ENCODE measurements at regions not wholly inside any gene's neighbourhood (a gene's known extent, or its start where the extent isn't known, plus 50 kb on each side); places are given as distances from the start of the nearest gene placed in this dataset.
A peak's percentile ranks its signal among the peaks of the same experiment; 100 is the strongest.

DNA sequence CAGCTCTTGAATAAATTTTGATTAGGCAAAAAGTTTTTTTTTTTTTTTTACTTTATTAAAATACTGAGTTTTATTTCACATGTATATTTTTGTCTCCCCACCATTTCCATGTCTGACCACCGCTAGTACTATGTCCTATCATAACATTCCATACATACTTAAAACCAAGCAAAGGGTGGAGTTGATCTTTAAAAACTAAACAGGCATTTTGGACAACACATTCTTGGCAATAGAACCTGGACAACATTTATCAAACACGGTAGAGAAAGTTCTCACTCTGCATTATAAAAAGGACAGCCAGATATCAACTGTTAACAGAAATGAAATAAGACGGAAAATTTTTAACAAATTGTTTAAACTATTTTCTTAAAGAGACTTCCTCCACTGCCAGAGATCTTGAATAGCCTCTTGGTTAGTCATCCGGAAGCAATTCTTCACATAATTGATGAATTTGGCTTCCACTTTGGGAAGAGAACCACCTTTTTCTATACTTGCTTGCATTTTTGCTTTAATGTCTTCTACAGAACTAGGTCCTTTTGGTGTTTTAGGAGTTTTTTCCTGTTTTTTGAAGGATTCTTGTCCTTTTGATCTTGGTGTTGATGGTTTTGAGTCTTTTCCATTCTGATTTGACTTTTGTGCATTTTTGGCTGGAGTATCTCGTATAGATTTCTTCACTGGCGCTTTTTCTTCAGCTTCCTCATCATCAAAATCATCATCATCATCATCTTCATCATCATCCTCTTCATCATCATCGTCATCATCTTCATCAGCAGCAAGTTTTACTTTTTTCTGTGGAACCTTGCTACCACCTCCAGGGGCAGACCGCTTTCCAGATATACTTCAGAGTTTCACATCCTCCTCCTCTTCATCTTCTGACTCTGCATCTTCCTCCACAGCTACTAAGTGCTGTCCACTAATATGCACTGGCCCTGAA, 58.7 kb downstream of the POU5F2 start:
- DNase-seq (ENCODE audit: low read depth in 2 of 2), result peak in 1 of 2 donors; percentile 56

DNA sequence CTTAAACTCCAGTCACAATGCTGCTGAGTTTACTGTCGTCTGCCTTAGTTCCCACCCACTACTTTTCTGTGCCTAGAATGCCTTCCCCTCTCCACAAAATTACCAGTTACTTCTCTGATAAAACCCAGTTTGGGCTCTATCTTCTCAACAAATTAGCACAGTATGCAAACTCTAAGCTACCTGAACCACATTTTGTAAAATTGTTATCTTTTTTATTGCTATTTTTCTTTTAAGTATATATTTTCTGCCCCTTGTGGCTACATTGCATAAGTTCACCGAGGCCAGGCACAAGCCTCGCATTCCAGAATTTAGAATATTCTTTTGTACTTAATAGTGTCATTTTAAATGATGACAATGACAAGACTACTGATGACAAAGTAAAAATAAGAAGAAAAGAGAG, 60.0 kb downstream of the POU5F2 start:
- peak in 1 of 2 donors; percentile 1 for DNase-seq (ENCODE audit: low read depth in 2 of 2)

DNA sequence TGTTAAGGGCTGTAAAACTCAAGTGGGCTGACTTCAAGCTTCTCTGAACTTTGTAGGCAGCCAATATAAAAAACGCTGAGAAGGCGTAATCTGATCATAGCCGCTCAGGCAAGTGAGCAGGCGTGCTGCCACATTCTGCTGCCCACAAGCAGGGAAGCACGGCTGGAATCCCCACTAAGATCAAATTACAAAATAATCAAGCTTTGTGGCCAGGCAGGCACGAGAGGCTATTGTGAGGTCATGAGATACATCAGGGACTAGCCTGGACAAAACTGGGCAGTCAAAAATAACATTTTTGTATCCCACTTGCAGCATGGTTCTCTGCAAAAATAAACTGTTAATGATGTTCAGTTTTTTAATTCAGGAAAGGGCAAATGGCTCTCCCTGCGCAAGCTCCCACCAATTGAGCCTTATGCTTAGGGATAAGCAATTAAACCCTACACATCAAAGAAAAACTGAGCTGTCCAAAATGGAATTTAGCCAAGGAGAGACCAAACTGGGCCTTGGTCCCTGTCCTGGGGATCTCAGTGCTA, 64.0 kb downstream of the POU5F2 start:
- DNase-seq (ENCODE audit: low read depth in 2 of 2), result peak in 1 of 2 donors; percentile 72

DNA sequence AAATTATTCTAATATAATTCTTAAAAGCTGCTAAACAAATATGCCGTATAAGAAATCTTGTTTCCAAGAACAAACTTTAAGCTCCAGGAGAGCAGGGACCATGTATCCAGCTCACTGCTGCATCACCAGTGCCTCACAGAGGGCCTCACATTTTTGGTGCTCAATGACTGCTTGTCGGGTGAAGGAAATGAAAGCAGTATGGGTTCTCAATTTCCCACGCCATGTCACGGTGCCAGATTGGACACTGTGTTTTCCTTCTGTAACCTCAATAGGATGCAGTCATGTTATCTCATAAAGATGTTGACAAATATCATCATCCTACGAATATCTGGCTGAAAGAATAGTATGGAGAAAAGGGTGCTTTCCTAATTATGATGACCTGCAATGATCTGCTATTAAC, 64.7 kb downstream of the POU5F2 start:
- DNase-seq (ENCODE audit: low read depth in 2 of 2), result no peak

DNA sequence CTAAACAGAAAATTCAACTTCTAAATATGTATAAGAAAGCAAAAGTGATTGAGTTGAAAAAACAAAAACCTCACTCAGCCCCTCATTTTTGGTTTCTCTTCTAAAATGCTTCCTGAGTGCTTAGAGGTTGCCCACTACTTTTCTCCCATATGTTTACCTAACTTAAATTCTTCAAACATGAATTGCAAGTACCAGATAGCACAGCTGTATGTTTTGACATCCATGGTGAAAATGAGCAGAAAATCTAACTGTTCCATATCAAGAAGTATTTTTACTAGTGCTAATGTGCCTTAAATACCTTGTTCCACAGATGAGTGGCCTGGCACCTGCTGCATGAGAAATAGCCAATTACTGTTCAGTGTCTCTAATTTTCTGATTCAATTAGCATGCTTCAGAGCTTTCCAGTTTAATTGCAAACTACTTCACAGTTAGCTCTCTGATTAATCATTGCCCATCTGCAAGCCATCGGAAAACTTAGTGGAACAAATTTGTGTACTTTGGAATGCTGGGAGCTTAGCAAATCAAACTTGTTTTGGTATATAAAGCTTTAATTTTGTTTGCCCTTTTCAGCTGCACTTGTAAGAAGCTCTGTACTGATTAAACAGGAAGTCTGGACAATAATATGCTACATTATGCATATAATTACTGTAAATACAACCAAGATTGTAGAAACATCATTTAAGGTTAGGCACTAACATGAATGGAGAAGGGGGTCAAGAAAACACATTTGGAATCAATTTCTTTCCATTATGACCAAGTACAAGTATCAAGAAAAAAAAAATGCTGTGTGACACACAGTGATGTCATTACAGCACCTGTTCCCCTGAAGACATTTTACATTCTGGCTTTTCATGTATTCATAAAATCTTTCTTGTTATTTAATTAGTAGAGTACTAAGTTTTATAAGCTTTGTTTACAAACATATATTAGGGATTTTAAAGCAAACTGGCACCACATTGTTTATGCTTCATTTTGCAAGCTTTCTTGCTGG, 65.6 kb downstream of the POU5F2 start:
- DNase-seq (ENCODE audit: low read depth in 2 of 2), result no peak

DNA sequence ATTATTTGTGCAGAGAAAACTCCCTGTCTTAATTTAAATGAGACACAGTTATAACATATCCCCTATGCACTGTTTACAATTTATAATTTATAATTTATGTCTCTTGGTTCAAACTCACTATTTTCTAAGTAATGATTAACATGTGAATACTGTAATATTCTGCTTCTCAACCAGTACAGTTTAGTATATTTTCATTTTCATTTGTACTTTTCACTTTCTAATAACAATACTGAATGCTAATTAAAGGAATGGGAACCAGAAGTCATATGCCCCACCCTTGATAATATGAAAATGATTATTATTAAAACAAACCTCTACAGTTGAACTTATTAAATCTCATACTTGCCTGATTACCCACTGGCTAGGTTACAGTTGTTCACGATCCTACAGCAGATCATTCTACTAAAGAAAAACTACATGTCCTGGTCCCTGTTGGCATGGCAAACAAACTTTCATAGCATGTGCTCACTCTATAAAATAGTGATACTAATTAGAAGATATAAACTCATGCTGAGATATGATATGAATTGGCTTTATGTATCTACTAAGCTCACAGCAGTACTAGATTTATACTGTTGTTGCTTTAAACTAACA, 66.4 kb downstream of the POU5F2 start:
- no peak for DNase-seq (ENCODE audit: low read depth in 2 of 2)

DNA sequence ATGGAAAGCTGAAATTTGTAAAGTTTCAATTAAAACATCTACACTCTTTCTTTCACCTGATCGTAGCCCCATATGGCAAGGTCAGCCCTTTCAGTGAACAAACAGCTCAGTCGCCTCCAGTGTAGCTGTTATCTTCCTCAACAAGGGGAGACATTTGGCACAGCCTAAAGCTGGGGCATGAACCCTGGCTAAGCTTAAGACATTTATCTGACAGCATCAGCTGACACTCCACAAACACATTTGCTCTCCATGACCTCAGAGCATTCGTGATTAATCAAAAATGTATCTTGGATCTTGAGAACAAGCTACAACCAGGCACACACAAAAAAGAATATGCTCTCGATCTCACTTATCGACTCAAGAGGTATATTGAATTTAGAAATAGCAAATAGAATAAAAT, 67.3 kb downstream of the POU5F2 start:
- DNase-seq (ENCODE audit: low read depth in 2 of 2), result peak in 1 of 2 donors; percentile 50

DNA sequence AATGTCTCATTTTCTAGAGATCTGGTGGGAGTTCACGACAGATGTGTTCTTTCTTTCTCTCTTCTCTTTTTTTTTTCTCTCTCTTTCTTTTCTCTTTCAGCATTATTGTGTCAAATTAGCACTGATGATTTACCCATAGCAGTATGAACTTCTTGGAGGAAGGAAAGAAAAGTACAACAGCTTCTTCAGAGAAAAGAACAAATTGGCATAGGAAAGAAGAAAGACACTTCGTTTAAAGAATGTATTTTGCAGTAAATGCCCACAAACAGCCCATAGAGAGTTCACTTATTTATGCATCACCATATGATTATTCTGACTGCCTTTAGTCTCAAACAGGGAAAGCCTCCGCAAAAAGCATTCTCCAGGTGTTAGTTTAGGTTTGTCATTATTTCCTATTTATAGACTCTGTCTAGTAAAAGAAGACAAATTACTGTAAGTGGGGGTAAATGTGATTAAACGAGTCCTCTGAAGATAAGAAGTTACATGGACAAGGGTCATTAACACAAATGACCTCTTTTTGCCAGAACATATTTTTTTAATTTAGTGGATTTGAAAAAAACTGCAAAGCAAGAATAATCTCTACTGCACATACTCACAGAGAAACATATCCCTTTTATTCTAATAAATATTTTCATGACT, 68.0 kb downstream of the POU5F2 start:
- DNase-seq (ENCODE audit: low read depth in 2 of 2), result no peak

DNA sequence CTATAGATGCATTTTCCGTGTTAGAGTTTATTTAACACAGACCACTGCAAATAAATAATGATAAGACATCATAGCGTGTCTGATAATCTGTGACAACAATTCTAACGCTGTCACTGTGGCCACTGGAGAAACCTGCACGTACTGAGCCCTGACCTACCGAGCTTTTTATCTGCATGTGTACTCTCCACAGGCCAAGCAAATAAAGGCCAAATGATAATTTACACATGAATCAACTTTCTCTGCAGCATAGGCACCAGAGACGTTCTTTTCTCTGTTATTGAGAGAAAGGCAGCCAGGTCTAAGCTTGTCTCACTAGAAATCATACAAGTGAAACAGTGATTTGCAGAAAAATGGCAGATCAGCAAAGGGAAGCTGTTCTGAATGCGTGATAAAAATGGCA, 75.8 kb downstream of the POU5F2 start:
- DNase-seq (ENCODE audit: low read depth in 2 of 2), result no peak

DNA sequence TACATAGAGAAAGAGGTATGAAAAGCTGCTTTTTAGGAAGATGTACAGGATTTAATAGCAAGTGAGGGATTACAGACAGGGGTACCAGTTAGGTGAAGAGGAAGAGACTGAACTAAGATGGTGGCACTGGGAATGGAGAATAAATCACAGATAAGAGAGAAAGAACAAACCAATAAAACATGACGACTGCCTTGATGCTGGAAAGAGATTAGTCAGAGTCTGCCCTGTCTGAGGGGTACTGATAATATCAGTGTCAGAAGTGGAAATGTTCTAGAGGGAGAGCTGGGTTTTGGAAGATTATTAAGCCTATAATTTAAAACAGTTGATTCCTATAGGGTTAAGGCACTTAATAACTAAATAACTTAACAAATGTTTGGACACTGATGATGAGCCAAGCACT, 77.7 kb downstream of the NR2F1 start:
- DNase-seq (ENCODE audit: low read depth in 2 of 2), result no peak

DNA sequence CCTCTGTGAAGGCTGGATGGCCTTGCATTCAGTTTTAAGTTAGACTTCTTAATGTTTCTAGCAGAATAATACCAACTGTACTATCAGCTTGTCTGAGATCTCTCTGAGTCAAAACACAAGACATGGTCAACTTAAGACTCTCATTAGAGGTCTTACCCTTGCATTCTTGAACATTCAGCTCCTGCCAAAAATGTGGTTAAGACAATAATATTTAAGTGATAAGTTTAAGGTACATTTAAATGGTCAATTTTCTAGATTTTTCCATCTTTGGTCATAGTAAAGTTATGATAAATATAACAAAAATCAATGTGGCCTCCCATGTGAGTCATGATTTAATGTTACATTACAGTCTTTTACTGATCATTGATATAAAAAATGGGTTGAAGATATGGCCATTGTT, 75.0 kb downstream of the NR2F1 start:
- no peak for DNase-seq (ENCODE audit: low read depth in 2 of 2)

DNA sequence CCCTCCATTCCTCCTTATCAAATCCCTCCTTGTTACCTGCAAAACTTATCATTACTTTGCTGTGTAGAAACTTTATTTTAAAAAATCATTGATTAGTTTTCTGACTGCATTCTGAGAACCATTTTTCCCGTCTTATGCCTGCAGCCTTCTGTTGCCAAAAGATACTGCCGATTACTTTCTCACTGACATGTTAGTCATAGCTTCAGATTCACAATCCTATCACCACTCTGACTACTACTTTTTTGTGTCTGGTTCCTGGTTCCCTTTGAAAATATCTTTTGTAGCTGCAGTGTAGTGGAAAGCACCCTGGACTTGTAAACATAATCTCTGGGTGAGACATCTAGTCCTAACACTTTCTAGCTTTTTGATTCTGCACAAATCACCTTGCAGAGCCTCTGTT, 71.7 kb downstream of the NR2F1 start:
- DNase-seq (ENCODE audit: low read depth in 2 of 2), result no peak

DNA sequence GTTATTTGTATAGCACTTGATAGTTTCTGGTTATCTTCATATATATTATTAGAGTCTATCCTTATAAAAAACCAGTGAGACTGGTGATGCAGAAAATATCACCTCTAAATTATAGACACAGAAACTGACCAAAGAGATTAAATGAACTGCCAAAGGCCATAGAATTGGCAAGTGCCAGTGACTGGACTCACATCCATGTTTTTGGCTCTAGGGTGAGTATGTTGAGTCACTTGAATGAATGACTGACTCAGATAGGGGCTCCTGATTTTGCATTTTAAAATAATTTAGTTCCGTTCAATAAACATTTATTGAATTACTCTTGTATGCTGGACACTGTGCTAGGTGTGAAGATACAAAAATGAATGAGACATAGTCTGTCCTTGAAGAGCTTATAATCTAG, 70.7 kb downstream of the NR2F1 start:
- no peak for DNase-seq (ENCODE audit: low read depth in 2 of 2)

DNA sequence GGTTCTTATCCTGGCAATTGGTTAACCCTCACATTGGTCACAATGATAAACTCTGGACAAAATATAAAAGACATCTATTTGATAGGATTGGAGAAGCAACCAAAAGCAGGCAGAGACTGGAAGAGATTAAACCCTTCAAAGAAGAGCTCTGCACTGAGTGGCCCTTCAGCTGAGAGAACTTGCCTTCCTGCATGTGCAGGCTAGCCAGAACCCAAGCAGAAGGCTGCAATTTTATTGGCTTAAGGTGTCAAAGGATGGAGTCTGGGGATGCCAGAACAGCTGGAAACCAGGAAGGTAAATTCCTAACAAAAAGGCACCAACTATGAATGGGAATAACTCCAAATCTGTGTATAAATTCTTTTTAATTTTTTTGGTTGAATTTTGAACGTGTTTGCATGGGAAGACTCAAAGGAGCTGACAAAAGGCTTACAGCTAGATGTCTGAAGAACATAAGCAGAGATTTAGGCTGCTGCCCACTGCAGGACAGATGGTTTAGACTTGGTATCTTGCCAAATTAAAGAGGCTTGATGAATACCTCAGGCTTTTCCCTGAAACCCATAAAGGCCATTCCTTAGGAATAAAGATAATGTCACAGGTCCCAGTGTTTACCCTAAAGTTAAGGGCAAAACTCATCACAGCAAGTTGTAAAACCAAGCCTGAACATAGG, 66.3 kb downstream of the NR2F1 start:
- no peak for DNase-seq (ENCODE audit: low read depth in 2 of 2)

DNA sequence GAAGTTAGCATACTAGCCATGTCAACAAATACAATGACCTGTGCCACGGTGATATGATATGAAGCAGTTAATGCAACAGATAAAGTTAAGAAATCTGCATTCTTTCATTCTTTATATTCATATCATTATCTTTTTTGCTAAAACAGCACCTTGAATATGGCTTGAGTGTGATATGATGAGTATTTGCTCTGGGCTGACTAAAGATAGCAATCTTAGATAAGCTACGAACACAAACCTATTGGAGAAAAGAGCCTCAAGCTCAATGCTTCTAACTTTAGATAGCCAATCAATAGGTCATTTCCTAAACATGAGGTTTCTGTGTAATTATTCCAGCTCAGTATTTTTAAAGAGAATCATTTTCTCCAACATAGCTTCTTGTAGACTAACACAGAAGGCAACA, 61.7 kb downstream of the NR2F1 start:
- DNase-seq (ENCODE audit: low read depth in 2 of 2), result no peak
